K562 (cell line): ENCODE measurements at regions not wholly inside any gene's neighbourhood (a gene's known extent, or its start where the extent isn't known, plus 50 kb on each side); places are given as distances from the start of the nearest gene placed in this dataset.

ENCODE experiments used
- ETV6 ChIP-seq, 3 experiments: fragments of 150-350 bp in 1 of 3; sonication (generic) in 1 of 3; formaldehyde crosslinking in 1 of 3; IDR thresholded peaks; 2 replicates each; pipeline versions ENCODE4 v1.6.1 to v1.8.0; 2014 to 2022; ENCODE audit warnings: borderline replicate concordance in 2 of 3, low read depth in 2 of 3, antibody characterized with exemption in 1 of 3, low read length in 1 of 3, mild to moderate bottlenecking in 1 of 3, missing genetic modification reagents in 1 of 3
- GABPA ChIP-seq: fragments of 200-800 bp; sonication (Bioruptor generic); conservative IDR thresholded peaks from 2 replicates; pipeline ENCODE4 v1.6.1; 2016; ENCODE audit warnings: low read depth, missing genetic modification characterization, missing compliant biosample characterization
- JUN ChIP-seq, 2 experiments: sonication (generic) in 1 of 2; formaldehyde crosslinking in 1 of 2; IDR thresholded peaks; 2 replicates each; pipeline versions ENCODE4 v1.6.1 to v1.8.0; 2012 to 2022; ENCODE audit warnings: borderline replicate concordance in 2 of 2, mild to moderate bottlenecking in 2 of 2, improper control_type of control experiment in 1 of 2, low read depth in 1 of 2, low read length in 1 of 2, missing genetic modification reagents in 1 of 2
- MYC ChIP-seq, 2 experiments: fragments of 250-450 bp in 1 of 2; sonication (Bioruptor Pico) in 1 of 2; IDR thresholded peaks; 2 replicates each; pipeline versions ENCODE4 v1.5.1 to v1.6.1; 2012 to 2021; ENCODE audit warnings: low read depth in 2 of 2, borderline replicate concordance in 1 of 2, improper control_type of control experiment in 1 of 2, low read length in 1 of 2, mild to moderate bottlenecking in 1 of 2, moderate library complexity in 1 of 2
- PRPF4 ChIP-seq: fragments of 200-400 bp; formaldehyde crosslinking; IDR thresholded peaks from one replicate; pipeline ENCODE4 v1.6.1; 2017; ENCODE audit warnings: low read length, low read depth, mild to moderate bottlenecking; ENCODE audit not compliant: insufficient read depth, poor library complexity, severe bottlenecking
- REST ChIP-seq, 2 experiments: fragments of 450-650 bp; formaldehyde crosslinking in 1 of 2; IDR thresholded peaks; 2 replicates each; pipeline versions ENCODE4 v1.4.0 to v1.6.1; 2014 to 2020; ENCODE audit warnings: mild to moderate bottlenecking in 2 of 2, borderline replicate concordance in 1 of 2, low read depth in 1 of 2
- TF ChIP-seq, protein P1 (sequence below): fragments of 250-450 bp; sonication (Bioruptor Pico); IDR thresholded peaks from 2 replicates; pipeline ENCODE4 v1.5.0; 2022; ENCODE audit warnings: mild to moderate bottlenecking
- TF ChIP-seq, protein P2 (sequence below), 3 experiments: IDR thresholded peaks in 2 of 3; conservative IDR thresholded peaks in 1 of 3; 2 replicates each; pipeline ENCODE4 v1.5.1; 2011 to 2012; ENCODE audit warnings: low read length in 3 of 3, mild to moderate bottlenecking in 3 of 3, control low read depth in 2 of 3, improper control_type of control experiment in 1 of 3, inconsistent platforms in 1 of 3, low read depth in 1 of 3, mixed read lengths in 1 of 3, moderate library complexity in 1 of 3; ENCODE audit not compliant: insufficient read depth in 2 of 3

- no peak for TF ChIP-seq ETV6 (IDR thresholded peaks at IDR 0.05; ENCODE audit: borderline replicate concordance in 1 of 2, low read depth in 2 of 2, low read length in 1 of 2)
- TF ChIP-seq ETV6 (CRISPR knock-in tag; IDR thresholded peaks at IDR 0.05; ENCODE audit: borderline replicate concordance) = no peak
- TF ChIP-seq, protein P1, sequence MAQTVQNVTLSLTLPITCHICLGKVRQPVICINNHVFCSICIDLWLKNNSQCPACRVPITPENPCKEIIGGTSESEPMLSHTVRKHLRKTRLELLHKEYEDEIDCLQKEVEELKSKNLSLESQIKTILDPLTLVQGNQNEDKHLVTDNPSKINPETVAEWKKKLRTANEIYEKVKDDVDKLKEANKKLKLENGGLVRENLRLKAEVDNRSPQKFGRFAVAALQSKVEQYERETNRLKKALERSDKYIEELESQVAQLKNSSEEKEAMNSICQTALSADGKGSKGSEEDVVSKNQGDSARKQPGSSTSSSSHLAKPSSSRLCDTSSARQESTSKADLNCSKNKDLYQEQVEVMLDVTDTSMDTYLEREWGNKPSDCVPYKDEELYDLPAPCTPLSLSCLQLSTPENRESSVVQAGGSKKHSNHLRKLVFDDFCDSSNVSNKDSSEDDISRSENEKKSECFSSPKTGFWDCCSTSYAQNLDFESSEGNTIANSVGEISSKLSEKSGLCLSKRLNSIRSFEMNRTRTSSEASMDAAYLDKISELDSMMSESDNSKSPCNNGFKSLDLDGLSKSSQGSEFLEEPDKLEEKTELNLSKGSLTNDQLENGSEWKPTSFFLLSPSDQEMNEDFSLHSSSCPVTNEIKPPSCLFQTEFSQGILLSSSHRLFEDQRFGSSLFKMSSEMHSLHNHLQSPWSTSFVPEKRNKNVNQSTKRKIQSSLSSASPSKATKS (CRISPR knock-in tag) = no peak
- TF ChIP-seq REST (IDR thresholded peaks at IDR 0.05; ENCODE audit: borderline replicate concordance) = no peak
- TF ChIP-seq REST (CRISPR knock-in tag; IDR thresholded peaks at IDR 0.05; ENCODE audit: low read depth) = no peak
- TF ChIP-seq MYC (IDR thresholded peaks at IDR 0.05; ENCODE audit: low read depth, low read length) = no peak
- TF ChIP-seq MYC (CRISPR knock-in tag; IDR thresholded peaks at IDR 0.05; ENCODE audit: borderline replicate concordance, low read depth) = no peak
- TF ChIP-seq PRPF4 = no peak
- TF ChIP-seq, protein P2, sequence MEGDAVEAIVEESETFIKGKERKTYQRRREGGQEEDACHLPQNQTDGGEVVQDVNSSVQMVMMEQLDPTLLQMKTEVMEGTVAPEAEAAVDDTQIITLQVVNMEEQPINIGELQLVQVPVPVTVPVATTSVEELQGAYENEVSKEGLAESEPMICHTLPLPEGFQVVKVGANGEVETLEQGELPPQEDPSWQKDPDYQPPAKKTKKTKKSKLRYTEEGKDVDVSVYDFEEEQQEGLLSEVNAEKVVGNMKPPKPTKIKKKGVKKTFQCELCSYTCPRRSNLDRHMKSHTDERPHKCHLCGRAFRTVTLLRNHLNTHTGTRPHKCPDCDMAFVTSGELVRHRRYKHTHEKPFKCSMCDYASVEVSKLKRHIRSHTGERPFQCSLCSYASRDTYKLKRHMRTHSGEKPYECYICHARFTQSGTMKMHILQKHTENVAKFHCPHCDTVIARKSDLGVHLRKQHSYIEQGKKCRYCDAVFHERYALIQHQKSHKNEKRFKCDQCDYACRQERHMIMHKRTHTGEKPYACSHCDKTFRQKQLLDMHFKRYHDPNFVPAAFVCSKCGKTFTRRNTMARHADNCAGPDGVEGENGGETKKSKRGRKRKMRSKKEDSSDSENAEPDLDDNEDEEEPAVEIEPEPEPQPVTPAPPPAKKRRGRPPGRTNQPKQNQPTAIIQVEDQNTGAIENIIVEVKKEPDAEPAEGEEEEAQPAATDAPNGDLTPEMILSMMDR (IDR thresholded peaks at IDR 0.05 in 2 of 3, conservative IDR thresholded peaks at IDR 0.05 in 1 of 3; ENCODE audit: insufficient read depth in 2 of 3, low read depth in 1 of 3, low read length in 3 of 3) = no peak
- TF ChIP-seq GABPA (tag) = no peak
- no peak for TF ChIP-seq JUN (IDR thresholded peaks at IDR 0.05; ENCODE audit: borderline replicate concordance, low read depth, low read length)
- no peak for TF ChIP-seq JUN (CRISPR knock-in tag; IDR thresholded peaks at IDR 0.05; ENCODE audit: borderline replicate concordance)
These were observed 53.6 kb upstream of the PIK3CG start for GRCh38 chr7:106811472-106811871.
